A673 (cell line): ENCODE measurements at regions not wholly inside any gene's neighbourhood (a gene's known extent, or its start where the extent isn't known, plus 50 kb on each side); places are given as distances from the start of the nearest gene placed in this dataset.

ENCODE experiments used
- BruUV-seq: library from RNA; stranded (reverse); fragments of 400-500 nt; replicated peaks from 2 replicates; lab custom pipeline; 2021; lab: Mats Ljungman, UMichigan
- CTCF ChIA-PET: fragments of 300-600 bp; sonication (Branson Sonifier 250); formaldehyde crosslinking; loops from one replicate; lab custom pipeline; 2022; ENCODE audit warnings: antibody characterized with exemption; lab: Charles Lee
- POLR2A ChIA-PET: fragments of 300-600 bp; sonication (Branson Sonifier 250); formaldehyde crosslinking; loops from one replicate; lab custom pipeline; 2022; ENCODE audit warnings: antibody characterized with exemption; ENCODE audit not compliant: low non-redundant PET; lab: Charles Lee
- DNase-seq: peaks from one replicate; pipeline ENCODE4 v3.0.0-alpha.2; 2015; ENCODE audit warnings: low spot score
- H3K27ac ChIP-seq: fragments of 200-600 bp; sonication (generic); 2 replicates; pipeline ENCODE4 v1.5.1; 2016; ENCODE audit warnings: mixed run types, low read depth, mild to moderate bottlenecking, mixed read lengths, antibody characterized with exemption, low read length; ENCODE audit not compliant: poor library complexity, severe bottlenecking
- H3K27me3 ChIP-seq: fragments of 200-600 bp; sonication (generic); replicated peaks from 2 replicates; pipeline ENCODE4 v1.6.1; 2017; ENCODE audit warnings: mixed run types, low read depth, mild to moderate bottlenecking, mixed read lengths, antibody characterized with exemption, low read length; ENCODE audit not compliant: insufficient read depth, poor library complexity
- H3K36me3 ChIP-seq: fragments of 200-600 bp; sonication (generic); 2 replicates; pipeline ENCODE4 v1.6.1; 2016; ENCODE audit warnings: mixed run types, mild to moderate bottlenecking, mixed read lengths, antibody characterized with exemption, low read length; ENCODE audit not compliant: insufficient read depth, poor library complexity, severe bottlenecking
- H3K4me1 ChIP-seq: fragments of 200-600 bp; sonication (generic); 2 replicates; pipeline ENCODE4 v1.6.1; 2017; ENCODE audit warnings: mixed run types, mild to moderate bottlenecking, mixed read lengths, antibody characterized with exemption, low read length; ENCODE audit not compliant: insufficient read depth, poor library complexity, severe bottlenecking
- H3K4me3 ChIP-seq: fragments of 200-600 bp; sonication (generic); 2 replicates; pipeline ENCODE4 v1.5.1; 2016; ENCODE audit warnings: low read depth, mixed run types, mild to moderate bottlenecking, mixed read lengths, low read length; ENCODE audit not compliant: poor library complexity, severe bottlenecking
- H3K9me3 ChIP-seq: fragments of 200-600 bp; sonication (generic); 2 replicates; pipeline ENCODE4 v1.6.1; 2016; ENCODE audit warnings: mixed run types, low read depth, mild to moderate bottlenecking, mixed read lengths, antibody characterized with exemption, low read length; ENCODE audit not compliant: poor library complexity, severe bottlenecking
- EZH2 ChIP-seq: fragments of 200-600 bp; sonication (generic); IDR thresholded peaks from 2 replicates; pipeline ENCODE4 v1.6.1; 2017; ENCODE audit warnings: borderline replicate concordance, low read depth, mild to moderate bottlenecking, mixed read lengths, antibody characterized with exemption, low read length; ENCODE audit not compliant: poor library complexity, severe bottlenecking
- intact Hi-C: fragments of 100-400 bp; cut with micrococcal nuclease; formaldehyde crosslinking; loops from one replicate; pipeline ENCODE4 v1.10.0; 2022; ENCODE audit not compliant: unreplicated experiment
- TF ChIP-seq, protein P1 (sequence below): fragments of 300-800, 200-600 bp; sonication (generic); conservative IDR thresholded peaks from 2 replicates; pipeline ENCODE4 v1.5.1; 2017; ENCODE audit warnings: low read depth, mild to moderate bottlenecking, antibody characterized with exemption, low read length, moderate library complexity, mixed read lengths

- CTCF ChIA-PET: no interaction called here
Observed at GRCh38 chr18:24926649-24927048, 425.3 kb downstream of the ZNF521 start.

DNA sequence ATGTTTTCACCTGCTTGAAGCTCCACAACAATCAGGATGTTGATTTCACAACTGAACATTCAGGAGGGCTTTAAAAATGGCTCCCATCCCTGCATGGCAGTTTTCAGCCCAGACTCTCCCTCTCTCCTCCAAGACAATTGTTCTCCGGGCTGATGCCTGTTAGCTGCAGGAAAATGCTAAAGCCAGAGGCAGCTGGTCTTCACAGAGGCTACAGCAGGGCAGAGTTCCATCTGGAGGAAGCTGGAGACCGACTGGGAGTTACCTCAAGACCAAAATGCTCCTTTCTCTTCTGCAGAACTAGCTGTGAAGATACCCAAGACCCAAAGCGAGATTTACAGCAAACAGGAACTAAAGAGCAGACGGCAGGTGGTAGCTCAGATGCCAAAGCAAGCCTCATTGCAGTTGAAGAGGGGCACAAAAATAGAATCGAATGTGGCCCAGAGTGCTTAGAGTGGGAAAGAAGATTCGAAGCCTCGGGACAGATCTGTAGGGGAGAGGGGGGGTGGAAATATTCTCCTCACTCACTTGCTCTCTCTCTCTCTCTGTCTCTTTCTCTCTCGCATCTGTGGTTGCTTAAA lies 423.6 kb downstream of the ZNF521 start:
- no TSS peak for BruUV-seq
- ChIA-PET CTCF (no interaction called here), POLR2A (no interaction called here)
- Histone ChIP-seq H3K9me3 (no peaks in the 10 kb centered on the region), H3K36me3 (no peaks in the 10 kb centered on the region), H3K4me3 (no peak overlapping the region), H3K27ac (no peak overlapping the region), H3K27me3 (peaks cover 7% of the 10 kb centered on the region), H3K4me1 (no peaks in the 10 kb centered on the region)
- TF ChIP-seq, protein P1, sequence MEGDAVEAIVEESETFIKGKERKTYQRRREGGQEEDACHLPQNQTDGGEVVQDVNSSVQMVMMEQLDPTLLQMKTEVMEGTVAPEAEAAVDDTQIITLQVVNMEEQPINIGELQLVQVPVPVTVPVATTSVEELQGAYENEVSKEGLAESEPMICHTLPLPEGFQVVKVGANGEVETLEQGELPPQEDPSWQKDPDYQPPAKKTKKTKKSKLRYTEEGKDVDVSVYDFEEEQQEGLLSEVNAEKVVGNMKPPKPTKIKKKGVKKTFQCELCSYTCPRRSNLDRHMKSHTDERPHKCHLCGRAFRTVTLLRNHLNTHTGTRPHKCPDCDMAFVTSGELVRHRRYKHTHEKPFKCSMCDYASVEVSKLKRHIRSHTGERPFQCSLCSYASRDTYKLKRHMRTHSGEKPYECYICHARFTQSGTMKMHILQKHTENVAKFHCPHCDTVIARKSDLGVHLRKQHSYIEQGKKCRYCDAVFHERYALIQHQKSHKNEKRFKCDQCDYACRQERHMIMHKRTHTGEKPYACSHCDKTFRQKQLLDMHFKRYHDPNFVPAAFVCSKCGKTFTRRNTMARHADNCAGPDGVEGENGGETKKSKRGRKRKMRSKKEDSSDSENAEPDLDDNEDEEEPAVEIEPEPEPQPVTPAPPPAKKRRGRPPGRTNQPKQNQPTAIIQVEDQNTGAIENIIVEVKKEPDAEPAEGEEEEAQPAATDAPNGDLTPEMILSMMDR: no peak
- no peak for TF ChIP-seq EZH2
- no peak for DNase-seq
- intact Hi-C loops: no loop called here

More at GRCh38 chr18:24926649-24927048, 425.3 kb downstream of the ZNF521 start:
- H3K9me3 ChIP-seq: no peaks in the 10 kb centered on the region
- intact Hi-C loops: no loop called here
- no peaks in the 10 kb centered on the region for H3K4me1 ChIP-seq
- H3K27me3 ChIP-seq: peaks cover 7% of the 10 kb centered on the region
- H3K27ac ChIP-seq: no peak overlapping the region
- POLR2A ChIA-PET: no interaction called here
- BruUV-seq: no TSS peak
- DNase-seq: no peak
- no peaks in the 10 kb centered on the region for H3K36me3 ChIP-seq
- no peak overlapping the region for H3K4me3 ChIP-seq
- TF ChIP-seq EZH2: no peak
- TF ChIP-seq, protein P1: no peak

GRCh38 chr18:24930478-24930877 lies 421.5 kb downstream of the ZNF521 start:
- H3K4me1 ChIP-seq: no peaks in the 10 kb centered on the region
- no peak for TF ChIP-seq EZH2
- TF ChIP-seq, protein P1: no peak
- intact Hi-C loops: no loop called here
- peaks cover 4% of the 10 kb centered on the region for H3K27me3 ChIP-seq
- peak; percentile 39 for DNase-seq
- no peaks in the 10 kb centered on the region for H3K9me3 ChIP-seq
- no peak overlapping the region for H3K27ac ChIP-seq
- BruUV-seq: no TSS peak
- POLR2A ChIA-PET: no interaction called here
- CTCF ChIA-PET: no interaction called here
- no peak overlapping the region for H3K4me3 ChIP-seq
- no peaks in the 10 kb centered on the region for H3K36me3 ChIP-seq
